ENCODE measurements at regions not wholly inside any gene's neighbourhood (a gene's known extent, or its start where the extent isn't known, plus 50 kb on each side); places are given as distances from the start of the nearest gene placed in this dataset.

GRCh38 chr10:89829262-89829886 lies 128.0 kb downstream of the KIF20B start:
- Histone ChIP-seq H3K27me3 (replicated peaks; ENCODE audit: control insufficient read depth, insufficient read depth, low read length, poor library complexity, severe bottlenecking) (no peaks in the 10 kb centered on the region), H3K36me3 (ENCODE audit: control insufficient read depth, insufficient read depth, low read length) (no peaks in the 10 kb centered on the region), H3K9me3 (ENCODE audit: control insufficient read depth, low read length) (no peaks in the 10 kb centered on the region), H3K27ac (ENCODE audit: insufficient read depth, low read length, poor library complexity, severe bottlenecking) (no peak overlapping the region), H3K4me3 (ENCODE audit: insufficient read depth, low read depth, low read length, poor library complexity, severe bottlenecking) (no peak overlapping the region), H3K4me1 (ENCODE audit: control insufficient read depth, insufficient read depth, low read length, poor library complexity, severe bottlenecking) (no peaks in the 10 kb centered on the region)
- no peak for DNase-seq

- no peak for DNase-seq
- H3K36me3 ChIP-seq (ENCODE audit: control insufficient read depth, insufficient read depth, low read length), result no peaks in the 10 kb centered on the region
- no peak overlapping the region for H3K27ac ChIP-seq (ENCODE audit: insufficient read depth, low read length, poor library complexity, severe bottlenecking)
- no peaks in the 10 kb centered on the region for H3K9me3 ChIP-seq (ENCODE audit: control insufficient read depth, low read length)
- H3K27me3 ChIP-seq (replicated peaks; ENCODE audit: control insufficient read depth, insufficient read depth, low read length, poor library complexity, severe bottlenecking), result no peaks in the 10 kb centered on the region
- H3K4me3 ChIP-seq (ENCODE audit: insufficient read depth, low read depth, low read length, poor library complexity, severe bottlenecking), result no peak overlapping the region
- no peaks in the 10 kb centered on the region for H3K4me1 ChIP-seq (ENCODE audit: control insufficient read depth, insufficient read depth, low read length, poor library complexity, severe bottlenecking)
These were observed 128.5 kb downstream of the KIF20B start for GRCh38 chr10:89829887-89830269.

- H3K4me1 ChIP-seq (ENCODE audit: control insufficient read depth, insufficient read depth, low read length, poor library complexity, severe bottlenecking), result no peaks in the 10 kb centered on the region
- DNase-seq, result no peak
- no peak overlapping the region for H3K4me3 ChIP-seq (ENCODE audit: insufficient read depth, low read depth, low read length, poor library complexity, severe bottlenecking)
- H3K9me3 ChIP-seq (ENCODE audit: control insufficient read depth, low read length), result no peaks in the 10 kb centered on the region
- no peaks in the 10 kb centered on the region for H3K36me3 ChIP-seq (ENCODE audit: control insufficient read depth, insufficient read depth, low read length)
- H3K27ac ChIP-seq (ENCODE audit: insufficient read depth, low read length, poor library complexity, severe bottlenecking), result no peak overlapping the region
- H3K27me3 ChIP-seq (replicated peaks; ENCODE audit: control insufficient read depth, insufficient read depth, low read length, poor library complexity, severe bottlenecking), result no peaks in the 10 kb centered on the region
These were observed 129.2 kb downstream of the KIF20B start for GRCh38 chr10:89830624-89831023.

GRCh38 chr10:89836840-89837164 lies 135.4 kb downstream of the KIF20B start:
- Histone ChIP-seq H3K27ac (ENCODE audit: insufficient read depth, low read length, poor library complexity, severe bottlenecking) (no peak overlapping the region), H3K9me3 (ENCODE audit: control insufficient read depth, low read length) (no peaks in the 10 kb centered on the region), H3K27me3 (replicated peaks; ENCODE audit: control insufficient read depth, insufficient read depth, low read length, poor library complexity, severe bottlenecking) (peaks cover 3% of the 10 kb centered on the region), H3K4me1 (ENCODE audit: control insufficient read depth, insufficient read depth, low read length, poor library complexity, severe bottlenecking) (no peaks in the 10 kb centered on the region), H3K4me3 (ENCODE audit: insufficient read depth, low read depth, low read length, poor library complexity, severe bottlenecking) (peak overlapping the region; percentile 67), H3K36me3 (ENCODE audit: control insufficient read depth, insufficient read depth, low read length) (no peaks in the 10 kb centered on the region)
- DNase-seq, result no peak

GRCh38 chr10:89837165-89838043 lies 136.0 kb downstream of the KIF20B start:
- Histone ChIP-seq H3K27me3 (replicated peaks; ENCODE audit: control insufficient read depth, insufficient read depth, low read length, poor library complexity, severe bottlenecking) (peaks cover 3% of the 10 kb centered on the region), H3K9me3 (ENCODE audit: control insufficient read depth, low read length) (no peaks in the 10 kb centered on the region), H3K36me3 (ENCODE audit: control insufficient read depth, insufficient read depth, low read length) (no peaks in the 10 kb centered on the region), H3K4me3 (ENCODE audit: insufficient read depth, low read depth, low read length, poor library complexity, severe bottlenecking) (peak overlapping the region; percentile 67), H3K27ac (ENCODE audit: insufficient read depth, low read length, poor library complexity, severe bottlenecking) (no peak overlapping the region), H3K4me1 (ENCODE audit: control insufficient read depth, insufficient read depth, low read length, poor library complexity, severe bottlenecking) (no peaks in the 10 kb centered on the region)
- peak in 2 of 3 donors; percentile 5 to 11 for DNase-seq

- Histone ChIP-seq H3K27me3 (replicated peaks; ENCODE audit: control insufficient read depth, insufficient read depth, low read length, poor library complexity, severe bottlenecking) (peaks cover 3% of the 10 kb centered on the region), H3K36me3 (ENCODE audit: control insufficient read depth, insufficient read depth, low read length) (no peaks in the 10 kb centered on the region), H3K4me1 (ENCODE audit: control insufficient read depth, insufficient read depth, low read length, poor library complexity, severe bottlenecking) (no peaks in the 10 kb centered on the region), H3K27ac (ENCODE audit: insufficient read depth, low read length, poor library complexity, severe bottlenecking) (no peak overlapping the region), H3K9me3 (ENCODE audit: control insufficient read depth, low read length) (no peaks in the 10 kb centered on the region), H3K4me3 (ENCODE audit: insufficient read depth, low read depth, low read length, poor library complexity, severe bottlenecking) (peak overlapping the region; percentile 67)
- DNase-seq, result no peak
These were observed 136.7 kb downstream of the KIF20B start for GRCh38 chr10:89838044-89838615.

- Histone ChIP-seq H3K9me3 (ENCODE audit: control insufficient read depth, low read length) (no peaks in the 10 kb centered on the region), H3K27ac (ENCODE audit: insufficient read depth, low read length, poor library complexity, severe bottlenecking) (no peak overlapping the region), H3K27me3 (replicated peaks; ENCODE audit: control insufficient read depth, insufficient read depth, low read length, poor library complexity, severe bottlenecking) (no peaks in the 10 kb centered on the region), H3K4me3 (ENCODE audit: insufficient read depth, low read depth, low read length, poor library complexity, severe bottlenecking) (no peak overlapping the region), H3K36me3 (ENCODE audit: control insufficient read depth, insufficient read depth, low read length) (no peaks in the 10 kb centered on the region), H3K4me1 (ENCODE audit: control insufficient read depth, insufficient read depth, low read length, poor library complexity, severe bottlenecking) (no peaks in the 10 kb centered on the region)
- DNase-seq, result no peak
These were observed 144.3 kb downstream of the KIF20B start for GRCh38 chr10:89845541-89846280.

GRCh38 chr10:89846281-89846630 lies 144.9 kb downstream of the KIF20B start:
- Histone ChIP-seq H3K4me1 (ENCODE audit: control insufficient read depth, insufficient read depth, low read length, poor library complexity, severe bottlenecking) (no peaks in the 10 kb centered on the region), H3K36me3 (ENCODE audit: control insufficient read depth, insufficient read depth, low read length) (no peaks in the 10 kb centered on the region), H3K9me3 (ENCODE audit: control insufficient read depth, low read length) (no peaks in the 10 kb centered on the region), H3K4me3 (ENCODE audit: insufficient read depth, low read depth, low read length, poor library complexity, severe bottlenecking) (no peak overlapping the region), H3K27me3 (replicated peaks; ENCODE audit: control insufficient read depth, insufficient read depth, low read length, poor library complexity, severe bottlenecking) (no peaks in the 10 kb centered on the region), H3K27ac (ENCODE audit: insufficient read depth, low read length, poor library complexity, severe bottlenecking) (no peak overlapping the region)
- no peak for DNase-seq

GRCh38 chr10:89846786-89847185 lies 145.4 kb downstream of the KIF20B start:
- Histone ChIP-seq H3K27ac (ENCODE audit: insufficient read depth, low read length, poor library complexity, severe bottlenecking) (no peak overlapping the region), H3K9me3 (ENCODE audit: control insufficient read depth, low read length) (no peaks in the 10 kb centered on the region), H3K27me3 (replicated peaks; ENCODE audit: control insufficient read depth, insufficient read depth, low read length, poor library complexity, severe bottlenecking) (no peaks in the 10 kb centered on the region), H3K4me3 (ENCODE audit: insufficient read depth, low read depth, low read length, poor library complexity, severe bottlenecking) (no peak overlapping the region), H3K4me1 (ENCODE audit: control insufficient read depth, insufficient read depth, low read length, poor library complexity, severe bottlenecking) (no peaks in the 10 kb centered on the region), H3K36me3 (ENCODE audit: control insufficient read depth, insufficient read depth, low read length) (no peaks in the 10 kb centered on the region)
- DNase-seq, result no peak

GRCh38 chr10:89852872-89853271 lies 151.5 kb downstream of the KIF20B start:
- no peak for DNase-seq
- H3K27me3 ChIP-seq (replicated peaks; ENCODE audit: control insufficient read depth, insufficient read depth, low read length, poor library complexity, severe bottlenecking), result no peaks in the 10 kb centered on the region

More at GRCh38 chr10:89852872-89853271, 151.5 kb downstream of the KIF20B start:
- no peaks in the 10 kb centered on the region for H3K9me3 ChIP-seq (ENCODE audit: control insufficient read depth, low read length)
- H3K4me3 ChIP-seq (ENCODE audit: insufficient read depth, low read depth, low read length, poor library complexity, severe bottlenecking), result no peak overlapping the region
- H3K4me1 ChIP-seq (ENCODE audit: control insufficient read depth, insufficient read depth, low read length, poor library complexity, severe bottlenecking), result no peaks in the 10 kb centered on the region
- H3K36me3 ChIP-seq (ENCODE audit: control insufficient read depth, insufficient read depth, low read length), result no peaks in the 10 kb centered on the region
- H3K27ac ChIP-seq (ENCODE audit: insufficient read depth, low read length, poor library complexity, severe bottlenecking), result no peak overlapping the region

Measured in effector memory CD4-positive, alpha-beta T cell (primary cell).